ENCODE measurements at regions not wholly inside any gene's neighbourhood (a gene's known extent, or its start where the extent isn't known, plus 50 kb on each side); places are given as distances from the start of the nearest gene placed in this dataset.

GRCh38 chr7:69342154-69342884, 256.0 kb upstream of the AUTS2 start:
- no peak overlapping the region for H3K4me3 ChIP-seq (ENCODE audit: insufficient read depth, low read depth, low read length)
- H3K27me3 ChIP-seq (ENCODE audit: control insufficient read depth, insufficient read depth, low read length), result no peaks in the 10 kb centered on the region
- H3K36me3 ChIP-seq (replicated peaks; ENCODE audit: control insufficient read depth, insufficient read depth, low read length), result no peaks in the 10 kb centered on the region
- DNase-seq, result no peak

DNA sequence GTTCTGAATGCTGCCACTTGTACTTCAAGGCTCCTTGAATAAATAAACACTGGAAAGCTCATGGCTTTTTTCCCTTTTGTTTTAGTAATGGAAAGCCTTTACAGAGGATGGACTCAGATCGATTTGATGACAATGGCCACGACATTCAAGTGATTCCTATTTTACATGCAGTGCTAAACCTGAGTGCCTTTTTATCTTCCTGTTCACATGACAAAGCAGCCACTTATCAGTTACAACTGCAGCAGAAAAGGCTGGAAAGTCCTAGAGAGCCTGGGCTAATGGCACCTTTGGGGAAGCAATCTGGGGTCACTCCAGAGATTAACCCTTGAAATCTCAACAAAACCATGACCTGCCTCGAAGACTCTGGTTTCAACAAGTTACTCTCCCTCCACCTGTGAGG, 249.0 kb upstream of the AUTS2 start:
- no peak for DNase-seq

GRCh38 chr7:69358163-69358821, 240.0 kb upstream of the AUTS2 start:
- H3K27me3 ChIP-seq (ENCODE audit: control insufficient read depth, insufficient read depth, low read length), result no peaks in the 10 kb centered on the region
- peak; percentile 37 for DNase-seq
- no peak overlapping the region for H3K4me3 ChIP-seq (ENCODE audit: insufficient read depth, low read depth, low read length)
- no peaks in the 10 kb centered on the region for H3K36me3 ChIP-seq (replicated peaks; ENCODE audit: control insufficient read depth, insufficient read depth, low read length)

More for the DNA sequence above, 249.0 kb upstream of the AUTS2 start:
- H3K27me3 ChIP-seq (ENCODE audit: control insufficient read depth, insufficient read depth, low read length), result no peaks in the 10 kb centered on the region
- no peaks in the 10 kb centered on the region for H3K36me3 ChIP-seq (replicated peaks; ENCODE audit: control insufficient read depth, insufficient read depth, low read length)
- H3K4me3 ChIP-seq (ENCODE audit: insufficient read depth, low read depth, low read length), result no peak overlapping the region

DNA sequence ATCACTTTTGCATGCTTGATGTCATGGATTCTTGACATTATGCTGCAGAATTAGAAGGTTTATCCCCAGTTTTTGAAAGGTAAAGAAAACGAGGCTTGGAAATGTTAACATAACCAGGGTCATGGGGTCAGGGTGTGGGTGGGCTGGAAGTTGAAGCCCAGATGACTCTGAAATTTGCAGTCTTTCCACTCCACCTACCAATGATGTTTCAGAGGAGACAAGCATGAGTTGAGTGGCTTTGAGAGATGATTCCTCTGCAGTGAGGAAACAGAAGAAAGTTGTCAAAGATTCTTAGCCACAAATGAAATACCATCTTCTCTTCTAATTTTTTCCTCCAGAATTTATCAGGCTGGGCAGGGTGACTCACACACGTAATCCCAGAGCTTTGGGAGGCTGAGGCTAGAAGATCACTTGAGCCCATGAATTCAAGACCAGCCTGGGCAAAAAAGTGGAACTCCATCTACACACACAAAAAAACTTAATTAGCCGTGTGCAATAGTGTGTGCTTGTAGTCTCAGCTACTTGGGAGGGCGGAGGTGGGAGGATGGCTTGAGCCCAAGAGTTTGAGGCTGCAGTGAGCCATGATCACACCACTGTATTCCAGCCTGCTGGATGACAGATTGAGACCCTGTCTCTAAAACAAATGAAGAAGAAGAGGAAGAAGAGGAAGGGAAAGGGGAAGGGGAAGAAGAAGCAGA, 239.1 kb upstream of the AUTS2 start:
- H3K36me3 ChIP-seq (replicated peaks; ENCODE audit: control insufficient read depth, insufficient read depth, low read length), result no peaks in the 10 kb centered on the region
- H3K4me3 ChIP-seq (ENCODE audit: insufficient read depth, low read depth, low read length), result no peak overlapping the region
- H3K27me3 ChIP-seq (ENCODE audit: control insufficient read depth, insufficient read depth, low read length), result no peaks in the 10 kb centered on the region
- no peak for DNase-seq

GRCh38 chr7:69360913-69361312, 237.4 kb upstream of the AUTS2 start:
- Histone ChIP-seq H3K36me3 (replicated peaks; ENCODE audit: control insufficient read depth, insufficient read depth, low read length) (no peaks in the 10 kb centered on the region), H3K4me3 (ENCODE audit: insufficient read depth, low read depth, low read length) (no peak overlapping the region), H3K27me3 (ENCODE audit: control insufficient read depth, insufficient read depth, low read length) (no peaks in the 10 kb centered on the region)
- no peak for DNase-seq

DNA sequence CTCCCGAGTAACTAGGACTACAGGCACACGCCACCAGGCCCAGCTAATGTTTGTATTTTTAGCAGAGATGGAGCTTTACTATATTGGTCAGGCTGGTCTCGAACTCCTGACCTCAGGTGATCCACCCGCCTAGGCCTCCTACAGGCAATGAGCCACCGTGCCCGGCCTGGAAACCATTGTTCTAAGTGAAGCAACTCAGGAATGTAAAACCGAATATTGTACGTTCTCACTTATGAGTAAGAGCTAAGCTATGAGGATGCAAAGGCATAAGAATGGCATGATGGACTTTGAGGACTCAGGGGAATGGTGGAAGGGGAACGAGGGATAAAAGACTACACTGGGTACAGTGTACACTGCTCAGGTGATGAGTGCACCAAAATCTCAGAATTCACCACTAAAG, 235.1 kb upstream of the AUTS2 start:
- no peak overlapping the region for H3K4me3 ChIP-seq (ENCODE audit: insufficient read depth, low read depth, low read length)
- H3K36me3 ChIP-seq (replicated peaks; ENCODE audit: control insufficient read depth, insufficient read depth, low read length), result no peaks in the 10 kb centered on the region
- H3K27me3 ChIP-seq (ENCODE audit: control insufficient read depth, insufficient read depth, low read length), result no peaks in the 10 kb centered on the region
- no peak for DNase-seq

DNA sequence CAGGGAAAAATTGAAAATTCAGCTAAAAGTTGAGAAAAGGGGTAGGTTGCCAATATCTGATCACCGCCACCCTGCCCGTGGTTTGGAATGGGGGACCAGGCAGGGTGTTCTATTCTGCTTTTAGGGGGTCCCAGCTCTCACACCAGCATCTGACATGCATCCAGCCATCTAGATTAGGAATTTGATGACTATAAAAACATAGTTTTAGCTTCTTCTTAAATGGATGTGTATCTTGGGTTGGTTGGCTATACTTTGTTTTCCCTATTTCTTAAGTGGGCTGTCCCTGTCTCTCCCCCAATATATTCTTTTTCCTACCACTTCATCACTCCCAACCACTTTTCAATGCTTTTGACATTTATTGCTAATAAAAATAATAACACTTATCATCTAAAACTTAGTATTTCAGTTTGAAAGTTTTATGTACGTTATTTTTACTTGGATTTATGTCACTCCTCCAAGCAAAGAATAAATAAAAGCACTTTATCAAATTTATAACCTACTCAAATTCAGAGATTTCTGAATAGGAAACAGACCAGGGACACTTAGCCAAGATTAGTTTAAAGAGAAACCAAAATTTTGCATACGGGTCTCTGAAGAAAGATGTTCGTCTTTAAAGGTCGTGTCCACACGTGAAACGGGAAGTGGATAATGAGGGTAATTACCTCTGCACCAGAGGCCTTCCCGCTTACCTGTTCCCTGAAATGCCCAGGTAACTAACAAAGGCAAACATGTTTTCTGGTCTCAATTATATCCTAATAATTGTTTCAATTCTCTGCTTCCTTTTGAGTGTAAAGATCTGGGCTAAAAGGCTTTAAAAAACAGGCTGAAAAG, 233.2 kb upstream of the AUTS2 start:
- no peak for DNase-seq
- no peaks in the 10 kb centered on the region for H3K27me3 ChIP-seq (ENCODE audit: control insufficient read depth, insufficient read depth, low read length)
- H3K4me3 ChIP-seq (ENCODE audit: insufficient read depth, low read depth, low read length), result no peak overlapping the region
- no peaks in the 10 kb centered on the region for H3K36me3 ChIP-seq (replicated peaks; ENCODE audit: control insufficient read depth, insufficient read depth, low read length)

DNA sequence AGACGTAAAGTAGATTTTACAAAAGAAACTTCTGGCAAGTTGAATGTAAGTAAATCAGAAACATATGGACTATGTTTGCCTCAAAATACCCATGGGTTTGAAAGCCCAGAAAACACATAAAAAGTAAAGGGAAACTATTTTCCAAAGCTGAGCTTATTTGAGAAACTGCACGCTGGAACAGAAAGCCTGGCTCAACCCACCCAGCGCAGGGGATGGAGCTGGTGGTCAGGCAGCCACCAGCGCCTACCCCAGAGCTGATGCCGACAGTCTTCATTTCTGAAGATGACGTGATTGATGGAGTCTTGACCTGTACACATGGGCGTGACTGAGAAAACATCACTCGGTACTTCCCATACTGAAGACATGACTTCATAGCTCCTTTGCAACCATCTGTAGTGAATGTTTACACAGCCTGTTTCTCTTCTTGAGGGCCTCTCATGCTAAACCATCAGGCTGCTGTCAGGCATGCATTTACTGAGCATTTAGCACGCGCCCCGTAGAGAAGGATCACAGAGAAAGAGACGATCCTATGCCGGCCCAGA, 232.6 kb upstream of the AUTS2 start:
- H3K27me3 ChIP-seq (ENCODE audit: control insufficient read depth, insufficient read depth, low read length), result no peaks in the 10 kb centered on the region
- no peak for DNase-seq
- H3K4me3 ChIP-seq (ENCODE audit: insufficient read depth, low read depth, low read length), result no peak overlapping the region
- no peaks in the 10 kb centered on the region for H3K36me3 ChIP-seq (replicated peaks; ENCODE audit: control insufficient read depth, insufficient read depth, low read length)

DNA sequence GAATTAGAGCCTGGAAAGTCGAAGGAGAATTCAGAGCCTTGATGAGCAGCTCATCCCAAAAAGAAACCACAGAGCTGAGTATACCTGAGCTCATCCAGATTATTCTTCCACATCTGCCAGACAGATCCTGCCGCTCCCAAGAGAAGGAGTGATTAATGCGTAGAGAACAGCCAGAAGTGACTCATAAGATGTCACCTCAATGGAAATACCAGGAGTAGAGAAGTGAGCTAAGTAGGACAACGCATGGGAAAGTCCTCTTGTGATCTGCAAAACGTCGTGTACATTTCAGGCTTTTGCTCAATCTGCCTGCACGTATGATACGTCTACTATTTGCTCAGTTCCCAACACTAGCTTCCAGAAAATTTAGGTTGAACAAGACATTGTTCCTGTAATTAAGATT, 230.5 kb upstream of the AUTS2 start:
- no peak for DNase-seq
- Histone ChIP-seq H3K27me3 (ENCODE audit: control insufficient read depth, insufficient read depth, low read length) (no peaks in the 10 kb centered on the region), H3K4me3 (ENCODE audit: insufficient read depth, low read depth, low read length) (no peak overlapping the region), H3K36me3 (replicated peaks; ENCODE audit: control insufficient read depth, insufficient read depth, low read length) (no peaks in the 10 kb centered on the region)

GRCh38 chr7:69373171-69374043, 224.9 kb upstream of the AUTS2 start:
- Histone ChIP-seq H3K27me3 (ENCODE audit: control insufficient read depth, insufficient read depth, low read length) (no peaks in the 10 kb centered on the region), H3K36me3 (replicated peaks; ENCODE audit: control insufficient read depth, insufficient read depth, low read length) (no peaks in the 10 kb centered on the region), H3K4me3 (ENCODE audit: insufficient read depth, low read depth, low read length) (no peak overlapping the region)
- DNase-seq, result no peak

GRCh38 chr7:69374044-69374425, 224.2 kb upstream of the AUTS2 start:
- H3K27me3 ChIP-seq (ENCODE audit: control insufficient read depth, insufficient read depth, low read length), result no peaks in the 10 kb centered on the region
- DNase-seq, result no peak
- no peak overlapping the region for H3K4me3 ChIP-seq (ENCODE audit: insufficient read depth, low read depth, low read length)
- no peaks in the 10 kb centered on the region for H3K36me3 ChIP-seq (replicated peaks; ENCODE audit: control insufficient read depth, insufficient read depth, low read length)

DNA sequence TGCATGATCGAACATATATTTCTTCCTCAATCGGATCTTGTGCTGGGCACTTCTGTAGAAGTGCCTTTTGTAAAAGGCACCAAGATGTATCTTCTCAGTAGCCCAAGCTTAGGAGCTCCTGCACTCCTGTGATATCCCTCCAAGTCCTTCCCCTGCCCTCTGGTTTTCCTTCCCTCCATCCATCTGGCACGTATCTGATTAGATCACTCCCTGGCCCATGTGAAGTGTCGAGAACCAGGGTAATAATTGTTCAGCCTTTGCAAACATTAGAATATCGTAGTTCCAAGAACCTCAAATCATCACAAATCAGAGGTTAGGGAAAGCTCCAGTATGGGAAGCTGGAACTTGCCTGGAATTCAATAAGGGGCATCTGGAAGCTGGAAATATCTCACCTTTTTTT, 221.1 kb upstream of the AUTS2 start:
- no peak for DNase-seq
- H3K27me3 ChIP-seq (ENCODE audit: control insufficient read depth, insufficient read depth, low read length), result no peaks in the 10 kb centered on the region
- H3K4me3 ChIP-seq (ENCODE audit: insufficient read depth, low read depth, low read length), result no peak overlapping the region
- no peaks in the 10 kb centered on the region for H3K36me3 ChIP-seq (replicated peaks; ENCODE audit: control insufficient read depth, insufficient read depth, low read length)

- H3K36me3 ChIP-seq (replicated peaks; ENCODE audit: control insufficient read depth, insufficient read depth, low read length), result no peaks in the 10 kb centered on the region
- no peak overlapping the region for H3K4me3 ChIP-seq (ENCODE audit: insufficient read depth, low read depth, low read length)
- H3K27me3 ChIP-seq (ENCODE audit: control insufficient read depth, insufficient read depth, low read length), result no peaks in the 10 kb centered on the region
- DNase-seq, result no peak
These were observed 209.7 kb upstream of the AUTS2 start for GRCh38 chr7:69388452-69389137.
